Mesendoderm (in vitro differentiated cells): ENCODE measurements at regions not wholly inside any gene's neighbourhood (a gene's known extent, or its start where the extent isn't known, plus 50 kb on each side); places are given as distances from the start of the nearest gene placed in this dataset.

Source experiments
- DNase-seq: peaks from one replicate; pipeline ENCODE4 v3.0.0; 2013
- H2AK5ac ChIP-seq: 2 replicates; pipeline ENCODE4 v1.6.1; 2013; ENCODE audit warnings: low read length, inconsistent platforms
- H2BK120ac ChIP-seq: 2 replicates; pipeline ENCODE4 v1.6.1; 2013; ENCODE audit warnings: low read depth, mild to moderate bottlenecking, low read length, moderate library complexity, mixed read lengths
- H2BK15ac ChIP-seq: replicated peaks from 2 replicates; pipeline ENCODE4 v1.6.1; 2013; ENCODE audit warnings: low read depth, mild to moderate bottlenecking, moderate library complexity
- H2BK5ac ChIP-seq: 2 replicates; pipeline ENCODE4 v1.6.1; 2013; ENCODE audit warnings: low read length, inconsistent platforms
- H3K18ac ChIP-seq: 2 replicates; pipeline ENCODE4 v1.6.1; 2013; ENCODE audit warnings: mild to moderate bottlenecking, low read length, mixed read lengths
- H3K23ac ChIP-seq: one replicate; pipeline ENCODE4 v1.6.1; 2013; ENCODE audit warnings: low read length
- H3K27ac ChIP-seq: 2 replicates; pipeline ENCODE4 v1.5.1; 2013; ENCODE audit warnings: low read depth, mild to moderate bottlenecking, inconsistent platforms, low read length, moderate library complexity
- H3K27me3 ChIP-seq: 2 replicates; pipeline ENCODE4 v1.6.1; 2013; ENCODE audit warnings: low read length, control low read depth, mild to moderate bottlenecking, inconsistent platforms; ENCODE audit not compliant: insufficient read depth, poor library complexity
- H3K36me3 ChIP-seq: 2 replicates; pipeline ENCODE4 v1.6.1; 2013; ENCODE audit warnings: low read length, inconsistent platforms; ENCODE audit not compliant: control insufficient read depth, insufficient read depth
- H3K4ac ChIP-seq: one replicate; pipeline ENCODE4 v1.6.1; 2013; ENCODE audit warnings: low read depth, mild to moderate bottlenecking, low read length, moderate library complexity
- H3K4me1 ChIP-seq: 2 replicates; pipeline ENCODE4 v1.6.1; 2013; ENCODE audit warnings: low read depth, low read length, inconsistent platforms; ENCODE audit not compliant: control insufficient read depth
- H3K4me2 ChIP-seq: 2 replicates; pipeline ENCODE4 v1.6.1; 2013; ENCODE audit warnings: low read length
- H3K4me3 ChIP-seq: 2 replicates; pipeline ENCODE4 v1.5.1; 2013; ENCODE audit warnings: mild to moderate bottlenecking, low read length
- H3K56ac ChIP-seq: one replicate; pipeline ENCODE4 v1.6.1; 2013; ENCODE audit warnings: low read length
- H3K79me1 ChIP-seq: 2 replicates; pipeline ENCODE4 v1.6.1; 2013; ENCODE audit warnings: low read length, inconsistent platforms
- H3K79me2 ChIP-seq: 2 replicates; pipeline ENCODE4 v1.6.1; 2013; ENCODE audit warnings: mild to moderate bottlenecking, low read length; ENCODE audit not compliant: control insufficient read depth, insufficient read depth
- H3K9ac ChIP-seq: 2 replicates; pipeline ENCODE4 v1.6.1; 2013; ENCODE audit warnings: low read length, inconsistent platforms
- H4K5ac ChIP-seq: one replicate; pipeline ENCODE4 v1.6.1; 2013; ENCODE audit warnings: low read length
- H4K8ac ChIP-seq: one replicate; pipeline ENCODE4 v1.6.1; 2013; ENCODE audit warnings: low read depth, mild to moderate bottlenecking, control low read depth, low read length, moderate library complexity
- WGBS: extraction: QIAGEN DNeasy Blood & Tissue Kit; methylation state at CpG from one replicate; pipeline ENCODE4 v1.1.7; 2013; ENCODE audit warnings: low lambda C conversion rate, missing lambda C conversion rate; ENCODE audit not compliant: insufficient coverage; ENCODE audit errors: extremely low coverage; 5-methylcytosine and 5-hydroxymethylcytosine counted together

DNA sequence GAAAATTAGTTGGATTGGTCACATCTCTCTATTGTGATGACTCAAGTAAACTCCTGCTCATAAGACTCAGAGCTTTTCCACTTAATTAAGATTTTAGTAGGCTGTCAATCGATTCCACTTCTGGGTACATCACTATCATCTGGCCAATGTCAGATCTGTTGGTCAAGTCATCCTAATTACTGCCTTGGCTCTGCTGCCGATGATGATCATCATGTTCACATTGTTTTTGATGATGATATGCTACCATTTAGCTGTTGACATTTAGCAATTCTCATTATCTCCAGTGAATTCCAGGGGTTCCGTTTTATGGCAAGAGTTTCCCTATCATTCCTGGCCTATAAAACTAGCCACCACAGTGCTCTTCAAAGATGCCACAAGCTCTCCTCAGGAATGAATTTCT lies 253.4 kb downstream of the IKZF2 start:
- no CpG with 5 or more reads among the region's 3 CpGs for WGBS
- H2BK15ac ChIP-seq, result no peak overlapping the region
- no peak overlapping the region for H2AK5ac ChIP-seq
- H3K36me3 ChIP-seq, result no peaks in the 10 kb centered on the region
- H2BK120ac ChIP-seq, result no peak overlapping the region
- no peak overlapping the region for H3K18ac ChIP-seq
- DNase-seq, result no peak
- H3K4ac ChIP-seq, result no peak overlapping the region
- no peak overlapping the region for H2BK5ac ChIP-seq
- no peak overlapping the region for H4K8ac ChIP-seq
- no peak overlapping the region for H3K23ac ChIP-seq
- H4K5ac ChIP-seq, result no peak overlapping the region
- H3K4me2 ChIP-seq, result no peak overlapping the region
- no peaks in the 10 kb centered on the region for H3K79me1 ChIP-seq
- no peaks in the 10 kb centered on the region for H3K27me3 ChIP-seq
- H3K27ac ChIP-seq, result no peak overlapping the region
- H3K4me1 ChIP-seq, result no peaks in the 10 kb centered on the region
- no peaks in the 10 kb centered on the region for H3K79me2 ChIP-seq
- no peak overlapping the region for H3K4me3 ChIP-seq
- no peak overlapping the region for H3K9ac ChIP-seq
- no peak overlapping the region for H3K56ac ChIP-seq

DNA sequence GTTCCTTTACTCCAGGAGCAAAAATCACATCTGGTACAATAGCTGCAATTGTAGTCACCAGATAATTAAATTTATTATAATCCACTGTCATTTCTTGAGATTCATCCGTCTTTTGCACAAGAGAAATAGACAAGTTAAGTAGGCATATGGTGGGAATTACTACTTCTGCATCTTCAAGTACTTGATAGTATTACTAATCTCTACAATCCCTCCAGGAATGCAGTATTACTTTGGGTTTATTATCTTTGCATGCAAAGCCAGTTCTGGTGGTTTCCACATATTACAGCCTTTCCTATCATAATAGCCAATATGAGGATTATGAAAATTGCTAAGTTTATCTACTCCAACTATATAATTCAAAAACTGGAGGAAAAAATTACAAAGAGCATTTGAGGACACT lies 254.1 kb downstream of the IKZF2 start:
- Histone ChIP-seq H2BK15ac (no peak overlapping the region), H3K4me3 (no peak overlapping the region), H3K4ac (no peak overlapping the region), H3K18ac (no peak overlapping the region), H2AK5ac (no peak overlapping the region), H3K79me1 (no peaks in the 10 kb centered on the region), H2BK5ac (no peak overlapping the region), H3K4me1 (no peaks in the 10 kb centered on the region), H3K27me3 (no peaks in the 10 kb centered on the region), H3K27ac (no peak overlapping the region), H4K5ac (no peak overlapping the region), H3K56ac (no peak overlapping the region), H3K9ac (no peak overlapping the region), H3K4me2 (no peak overlapping the region), H3K23ac (no peak overlapping the region), H3K36me3 (no peaks in the 10 kb centered on the region), H4K8ac (no peak overlapping the region), H3K79me2 (no peaks in the 10 kb centered on the region), H2BK120ac (no peak overlapping the region)
- WGBS, result no CpG with 5 or more reads among the region's 1 CpG
- no peak for DNase-seq

DNA sequence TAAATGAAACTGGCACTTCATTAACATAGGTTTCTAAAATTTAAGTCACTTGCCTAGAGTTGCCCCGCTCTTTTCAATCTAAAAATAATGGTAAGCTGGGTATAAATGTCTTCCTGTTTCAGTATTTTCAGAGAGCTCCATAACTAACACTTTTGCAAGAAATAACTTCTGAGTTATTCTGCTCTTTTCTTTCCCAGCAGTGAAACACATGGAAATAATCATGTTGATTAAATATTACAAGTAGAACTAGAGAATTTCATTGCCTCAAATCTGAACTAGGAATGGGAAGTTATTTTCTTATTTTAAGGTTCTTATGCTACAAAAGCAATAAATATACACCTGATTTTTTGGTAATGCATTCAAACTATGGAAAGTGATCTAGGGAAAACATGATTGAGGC lies 257.4 kb downstream of the IKZF2 start:
- no peak overlapping the region for H2BK120ac ChIP-seq
- H3K4ac ChIP-seq, result no peak overlapping the region
- no peak overlapping the region for H3K9ac ChIP-seq
- no peak overlapping the region for H3K56ac ChIP-seq
- H4K8ac ChIP-seq, result no peak overlapping the region
- no peaks in the 10 kb centered on the region for H3K36me3 ChIP-seq
- H3K27ac ChIP-seq, result no peak overlapping the region
- H3K79me2 ChIP-seq, result no peaks in the 10 kb centered on the region
- no peak overlapping the region for H3K4me2 ChIP-seq
- no peak for DNase-seq
- no peak overlapping the region for H2BK5ac ChIP-seq
- no peak overlapping the region for H3K4me3 ChIP-seq
- H3K18ac ChIP-seq, result no peak overlapping the region
- H3K23ac ChIP-seq, result no peak overlapping the region
- H2AK5ac ChIP-seq, result no peak overlapping the region
- no peaks in the 10 kb centered on the region for H3K79me1 ChIP-seq
- no peaks in the 10 kb centered on the region for H3K27me3 ChIP-seq
- no peak overlapping the region for H4K5ac ChIP-seq
- no peak overlapping the region for H2BK15ac ChIP-seq
- no CpG with 5 or more reads among the region's 1 CpG for WGBS
- H3K4me1 ChIP-seq, result no peaks in the 10 kb centered on the region

DNA sequence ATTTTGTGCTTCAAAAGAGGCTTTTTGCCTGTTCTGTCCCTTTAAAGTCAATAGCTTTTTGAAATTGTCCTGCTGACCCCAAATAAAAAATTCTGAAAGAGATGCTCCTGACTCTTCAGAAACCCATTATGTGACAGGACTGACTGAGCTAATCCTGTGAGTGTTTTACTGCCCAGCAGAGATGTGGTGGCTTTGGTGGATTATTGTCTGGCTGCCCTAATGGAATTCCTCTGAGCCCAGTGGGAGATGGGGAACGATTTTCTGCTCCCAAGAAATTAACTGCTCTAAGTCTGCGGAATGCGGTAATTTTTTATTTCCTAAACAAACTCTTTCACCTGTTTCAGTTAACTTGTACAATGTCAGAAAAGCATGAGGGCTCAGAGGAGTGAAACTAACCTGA lies 258.2 kb downstream of the IKZF2 start:
- no peak overlapping the region for H4K8ac ChIP-seq
- no peak overlapping the region for H3K23ac ChIP-seq
- H3K79me2 ChIP-seq, result no peaks in the 10 kb centered on the region
- H3K27ac ChIP-seq, result no peak overlapping the region
- no peak overlapping the region for H3K4me2 ChIP-seq
- no peak overlapping the region for H3K4me3 ChIP-seq
- no peak overlapping the region for H3K4ac ChIP-seq
- no peak overlapping the region for H4K5ac ChIP-seq
- H3K18ac ChIP-seq, result no peak overlapping the region
- no peak for DNase-seq
- no peak overlapping the region for H3K56ac ChIP-seq
- no peaks in the 10 kb centered on the region for H3K36me3 ChIP-seq
- H3K79me1 ChIP-seq, result no peaks in the 10 kb centered on the region
- H2BK15ac ChIP-seq, result no peak overlapping the region
- H3K9ac ChIP-seq, result no peak overlapping the region
- WGBS, result no CpG with 5 or more reads among the region's 3 CpGs
- no peaks in the 10 kb centered on the region for H3K27me3 ChIP-seq
- no peaks in the 10 kb centered on the region for H3K4me1 ChIP-seq
- H2BK120ac ChIP-seq, result no peak overlapping the region
- H2BK5ac ChIP-seq, result no peak overlapping the region
- H2AK5ac ChIP-seq, result no peak overlapping the region

DNA sequence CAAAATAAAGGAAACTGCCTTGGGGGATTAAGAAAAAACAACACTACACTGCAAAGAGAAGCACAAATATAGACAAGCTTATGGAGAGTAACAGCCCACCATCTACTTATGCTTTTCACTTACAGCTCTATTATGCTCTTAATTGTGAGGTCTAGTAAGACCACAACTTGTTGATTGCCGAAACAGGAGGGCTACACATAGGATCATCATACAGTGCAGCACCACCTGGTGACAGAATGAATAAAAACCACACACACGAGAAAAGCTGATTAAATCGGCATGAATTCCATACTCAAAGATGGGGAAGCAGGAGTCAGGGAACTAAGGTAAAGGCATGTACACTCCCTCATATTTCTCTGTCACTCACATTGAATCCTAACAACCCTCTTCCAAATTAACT lies 259.2 kb downstream of the IKZF2 start:
- no peak overlapping the region for H3K27ac ChIP-seq
- H2BK5ac ChIP-seq, result no peak overlapping the region
- no peak overlapping the region for H2AK5ac ChIP-seq
- H3K18ac ChIP-seq, result no peak overlapping the region
- no peaks in the 10 kb centered on the region for H3K79me1 ChIP-seq
- no peak overlapping the region for H4K5ac ChIP-seq
- H3K27me3 ChIP-seq, result no peaks in the 10 kb centered on the region
- DNase-seq, result peak; percentile 67
- no peaks in the 10 kb centered on the region for H3K79me2 ChIP-seq
- no CpG with 5 or more reads among the region's 3 CpGs for WGBS
- no peak overlapping the region for H3K4me3 ChIP-seq
- no peaks in the 10 kb centered on the region for H3K4me1 ChIP-seq
- H3K36me3 ChIP-seq, result no peaks in the 10 kb centered on the region
- no peak overlapping the region for H3K4ac ChIP-seq
- H3K56ac ChIP-seq, result no peak overlapping the region
- no peak overlapping the region for H3K4me2 ChIP-seq
- H3K9ac ChIP-seq, result no peak overlapping the region
- H3K23ac ChIP-seq, result no peak overlapping the region
- no peak overlapping the region for H2BK120ac ChIP-seq
- H4K8ac ChIP-seq, result no peak overlapping the region
- no peak overlapping the region for H2BK15ac ChIP-seq

DNA sequence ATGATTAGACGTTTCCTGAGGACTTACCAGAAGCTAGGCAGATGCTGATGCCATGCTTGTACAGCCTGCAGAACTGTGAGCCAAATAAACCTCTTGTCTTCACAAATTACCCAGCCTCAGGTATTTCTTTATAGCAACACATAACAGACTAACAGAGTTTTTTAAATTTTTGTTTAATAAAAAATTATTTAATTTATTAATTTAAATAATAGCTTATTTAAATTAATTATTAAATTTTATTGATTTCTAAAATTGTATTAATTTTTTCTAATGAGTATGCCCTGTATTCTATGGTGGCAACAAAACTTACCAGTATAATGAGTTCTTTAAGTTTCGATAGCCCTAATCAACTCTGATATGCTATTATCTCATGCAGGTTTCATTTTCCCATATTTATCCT lies 259.8 kb downstream of the IKZF2 start:
- DNase-seq, result no peak
- no peak overlapping the region for H3K4me2 ChIP-seq
- no CpG with 5 or more reads among the region's 2 CpGs for WGBS

More for the DNA sequence above, 259.8 kb downstream of the IKZF2 start:
- H3K9ac ChIP-seq, result no peak overlapping the region
- H3K36me3 ChIP-seq, result no peaks in the 10 kb centered on the region
- H4K8ac ChIP-seq, result no peak overlapping the region
- no peaks in the 10 kb centered on the region for H3K79me1 ChIP-seq
- no peak overlapping the region for H3K56ac ChIP-seq
- H3K18ac ChIP-seq, result no peak overlapping the region
- no peak overlapping the region for H3K4ac ChIP-seq
- H3K27me3 ChIP-seq, result no peaks in the 10 kb centered on the region
- no peak overlapping the region for H2BK120ac ChIP-seq
- no peaks in the 10 kb centered on the region for H3K79me2 ChIP-seq
- H3K4me3 ChIP-seq, result no peak overlapping the region
- H4K5ac ChIP-seq, result no peak overlapping the region
- no peaks in the 10 kb centered on the region for H3K4me1 ChIP-seq
- no peak overlapping the region for H2AK5ac ChIP-seq
- no peak overlapping the region for H2BK5ac ChIP-seq
- no peak overlapping the region for H2BK15ac ChIP-seq
- no peak overlapping the region for H3K27ac ChIP-seq
- no peak overlapping the region for H3K23ac ChIP-seq
